ENCODE measurements at regions not wholly inside any gene's neighbourhood (a gene's known extent, or its start where the extent isn't known, plus 50 kb on each side); places are given as distances from the start of the nearest gene placed in this dataset.

GRCh38 chr3:15155840-15156360 lies 50.1 kb upstream of the CAPN7 start (continued):
- TF ChIP-seq PCBP2 (IDR thresholded peaks at IDR 0.05; ENCODE audit: low read depth, low read length, poor library complexity, severe bottlenecking) (peak; percentile 82), ZHX1 (conservative IDR thresholded peaks at IDR 0.05; ENCODE audit: low read length) (no peak)

Measured in K562 (cell line).